ENCODE measurements at regions not wholly inside any gene's neighbourhood (a gene's known extent, or its start where the extent isn't known, plus 50 kb on each side); places are given as distances from the start of the nearest gene placed in this dataset.
"Not testable (repeated sequence)": the region's sequence is repeated elsewhere in the genome, so short reads cannot be mapped to it uniquely, and the experiment has no call there.

- no peak for DNase-seq
- no peak overlapping the region for H3K27ac ChIP-seq
- no peaks in the 10 kb centered on the region for H3K4me1 ChIP-seq
- no peak overlapping the region for H3K4me3 ChIP-seq
- WGBS, 2 donors: 87 to 95% methylated on average over 3 of the region's 3 CpGs
- intact Hi-C loops (cut with DNase I; ENCODE audit: low total_unique reads): no loop called here
- H3K9me3 ChIP-seq: no peaks in the 10 kb centered on the region
- no peaks in the 10 kb centered on the region for H3K36me3 ChIP-seq (ENCODE audit: low read depth, missing control alignments)
- no peaks in the 10 kb centered on the region for H3K27me3 ChIP-seq
- TF ChIP-seq CTCF (IDR thresholded peaks at IDR 0.05) (no peak), POLR2A (IDR thresholded peaks at IDR 0.05) (no peak)
Measured at GRCh38 chr4:24364852-24365251, 219.5 kb downstream of the DHX15 start.

DNA sequence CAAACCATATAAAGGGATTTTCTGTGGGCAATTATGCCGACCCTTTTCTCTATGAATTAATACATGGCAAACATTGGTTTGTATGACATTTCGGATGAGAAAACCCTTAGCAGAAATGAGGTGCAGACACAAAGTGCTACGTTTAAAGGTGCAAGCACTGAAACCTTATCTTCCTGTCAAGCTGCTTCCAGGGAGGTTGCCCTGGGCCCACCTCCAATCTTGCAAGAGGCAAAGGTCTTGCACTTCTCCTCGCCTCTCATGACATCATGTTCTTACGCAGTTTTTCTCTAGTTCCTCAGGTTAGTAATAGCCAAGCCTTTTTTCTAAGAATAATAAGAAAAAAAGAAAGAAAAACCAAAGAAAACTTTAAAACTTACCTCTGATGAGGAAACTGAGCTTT lies 220.1 kb downstream of the DHX15 start:
- TF ChIP-seq POLR2A (IDR thresholded peaks at IDR 0.05): no peak
- TF ChIP-seq CTCF (IDR thresholded peaks at IDR 0.05): no peak
- intact Hi-C loops (cut with DNase I; ENCODE audit: low total_unique reads): no loop called here
- Histone ChIP-seq H3K4me3 (no peak overlapping the region), H3K4me1 (no peaks in the 10 kb centered on the region), H3K9me3 (no peaks in the 10 kb centered on the region), H3K27ac (no peak overlapping the region), H3K27me3 (no peaks in the 10 kb centered on the region), H3K36me3 (ENCODE audit: low read depth, missing control alignments) (no peaks in the 10 kb centered on the region)
- WGBS, 2 donors: 86 to 88% methylated on average over 5 of the region's 5 CpGs
- DNase-seq: no peak

- no peak for TF ChIP-seq POLR2A (IDR thresholded peaks at IDR 0.05)
- TF ChIP-seq CTCF (IDR thresholded peaks at IDR 0.05): no peak
- H3K36me3 ChIP-seq (ENCODE audit: low read depth, missing control alignments): no peaks in the 10 kb centered on the region
- no peak for DNase-seq
- H3K9me3 ChIP-seq: no peaks in the 10 kb centered on the region
- intact Hi-C loops (cut with DNase I; ENCODE audit: low total_unique reads): no loop called here
- 89 to 94% methylated on average over 4 of the region's 4 CpGs for WGBS, 2 donors
- no peaks in the 10 kb centered on the region for H3K27me3 ChIP-seq
- no peak overlapping the region for H3K27ac ChIP-seq
- no peaks in the 10 kb centered on the region for H3K4me1 ChIP-seq
- H3K4me3 ChIP-seq: no peak overlapping the region
Measured at GRCh38 chr4:24363751-24364150, 220.6 kb downstream of the DHX15 start.

DNA sequence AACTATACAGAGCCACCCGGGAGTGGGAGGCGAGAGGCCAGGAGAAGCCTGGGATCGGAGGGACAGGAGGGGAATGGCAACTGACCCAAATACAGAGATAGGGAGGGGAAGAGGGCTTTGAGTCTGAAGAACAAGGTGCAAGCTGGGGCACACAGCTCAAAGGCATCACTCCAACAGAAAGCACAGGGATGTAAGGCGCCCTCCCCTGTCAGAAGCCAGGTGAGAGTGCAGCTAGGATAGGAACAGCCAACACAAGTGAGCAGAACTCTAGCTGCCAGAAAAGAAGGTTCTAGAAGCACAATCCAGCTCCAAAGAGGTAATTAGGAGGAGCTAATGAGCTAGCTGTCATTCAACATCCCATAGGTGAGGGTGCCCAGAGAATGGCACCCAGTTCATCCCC lies 232.2 kb downstream of the DHX15 start:
- no peaks in the 10 kb centered on the region for H3K9me3 ChIP-seq
- WGBS, 2 donors: 89 to 92% methylated on average over 4 of the region's 4 CpGs
- intact Hi-C loops (cut with DNase I; ENCODE audit: low total_unique reads): no loop called here
- no peaks in the 10 kb centered on the region for H3K4me1 ChIP-seq
- H3K27ac ChIP-seq: no peak overlapping the region
- H3K27me3 ChIP-seq: no peaks in the 10 kb centered on the region
- H3K4me3 ChIP-seq: no peak overlapping the region
- TF ChIP-seq POLR2A (IDR thresholded peaks at IDR 0.05) (no peak), CTCF (IDR thresholded peaks at IDR 0.05) (no peak)
- H3K36me3 ChIP-seq (ENCODE audit: low read depth, missing control alignments): no peaks in the 10 kb centered on the region
- no peak for DNase-seq

- H3K27ac ChIP-seq; H3K4me3 ChIP-seq; H3K9me3 ChIP-seq; H3K27me3 ChIP-seq; H3K36me3 ChIP-seq (ENCODE audit: low read depth, missing control alignments); intact Hi-C loops (cut with DNase I; ENCODE audit: low total_unique reads); H3K4me1 ChIP-seq: not testable (repeated sequence)
- peak; percentile 17 for DNase-seq
- WGBS, 2 donors: 87 to 89% methylated on average over 10 to 15 of the region's 15 CpGs
Measured at GRCh38 chr4:24349168-24349996, 235.0 kb downstream of the DHX15 start.
